Activated CD4-positive, alpha-beta T cell treated with anti-CD3 and anti-CD28 coated beads, Interleukin-2, amount 50 U/mL, for 16 hours (primary cell): ENCODE measurements at regions not wholly inside any gene's neighbourhood (a gene's known extent, or its start where the extent isn't known, plus 50 kb on each side); places are given as distances from the start of the nearest gene placed in this dataset.

Experiments
- DNase-seq: peaks from one replicate; pipeline ENCODE4 v3.0.0-alpha.2; 2020

GRCh38 chr2:184504252-184504651 is 94.1 kb upstream of the ZNF804A start:
- no peak for DNase-seq

GRCh38 chr2:184507254-184507653 is 91.1 kb upstream of the ZNF804A start:
- no peak for DNase-seq

- no peak for DNase-seq
Observed at GRCh38 chr2:184517402-184517801, 80.9 kb upstream of the ZNF804A start.

- DNase-seq, result no peak
Observed at GRCh38 chr2:184520441-184520840, 77.9 kb upstream of the ZNF804A start.

- DNase-seq, result no peak
Observed at GRCh38 chr2:184523732-184524131, 74.6 kb upstream of the ZNF804A start.

- no peak for DNase-seq
Observed at GRCh38 chr2:184524551-184525382, 73.6 kb upstream of the ZNF804A start.

GRCh38 chr2:184527058-184527457 is 71.3 kb upstream of the ZNF804A start:
- no peak for DNase-seq

- no peak for DNase-seq
Observed at GRCh38 chr2:184528119-184528518, 70.2 kb upstream of the ZNF804A start.

GRCh38 chr2:184530239-184530638 is 68.1 kb upstream of the ZNF804A start:
- no peak for DNase-seq

- no peak for DNase-seq
Observed at GRCh38 chr2:184530959-184531358, 67.4 kb upstream of the ZNF804A start.

- DNase-seq, result no peak
Observed at GRCh38 chr2:184532551-184532950, 65.8 kb upstream of the ZNF804A start.

- no peak for DNase-seq
Observed at GRCh38 chr2:184534986-184535385, 63.3 kb upstream of the ZNF804A start.

GRCh38 chr2:184540246-184540789 is 58.0 kb upstream of the ZNF804A start:
- no peak for DNase-seq

- DNase-seq, result no peak
Observed at GRCh38 chr2:184541591-184541990, 56.7 kb upstream of the ZNF804A start.

GRCh38 chr2:184543832-184544231 is 54.5 kb upstream of the ZNF804A start:
- DNase-seq, result no peak
